GM23338 (cell line): ENCODE measurements at regions not wholly inside any gene's neighbourhood (a gene's known extent, or its start where the extent isn't known, plus 50 kb on each side); places are given as distances from the start of the nearest gene placed in this dataset.

ENCODE experiments used
- ATAC-seq: fragments of 200-7000 bp; cut with Tn5 transposase; 3 replicates; pipeline ENCODE4 v1.9.1; 2020
- DNase-seq: peaks from one replicate; pipeline ENCODE4 v3.0.0-alpha.2; 2015; ENCODE audit warnings: low spot score
- H2AFZ ChIP-seq: fragments of 200-600 bp; sonication (generic); 2 replicates; pipeline ENCODE4 v1.8.0; 2016; ENCODE audit warnings: antibody characterized with exemption, mild to moderate bottlenecking, moderate library complexity
- H3F3A ChIP-seq: fragments of 200-600 bp; sonication (generic); replicated peaks from 2 replicates; pipeline ENCODE4 v1.8.0; 2017; ENCODE audit warnings: antibody characterized with exemption, mixed run types, low read depth
- H3K27ac ChIP-seq: fragments of 200-600 bp; sonication (generic); 2 replicates; pipeline ENCODE4 v1.6.1; 2016; ENCODE audit warnings: low read depth
- H3K27me3 ChIP-seq: fragments of 200-600 bp; sonication (generic); 2 replicates; pipeline ENCODE4 v1.8.0; 2016; ENCODE audit warnings: mild to moderate bottlenecking, mixed run types, moderate library complexity; ENCODE audit not compliant: insufficient read depth
- H3K36me3 ChIP-seq: fragments of 200-600 bp; sonication (generic); 2 replicates; pipeline ENCODE4 v1.8.0; 2016; ENCODE audit warnings: mild to moderate bottlenecking; ENCODE audit not compliant: insufficient read depth
- H3K4me1 ChIP-seq: fragments of 200-600 bp; sonication (generic); 2 replicates; pipeline ENCODE4 v1.8.0; 2016; ENCODE audit warnings: mild to moderate bottlenecking, moderate library complexity; ENCODE audit not compliant: insufficient read depth
- H3K4me2 ChIP-seq: fragments of 200-600 bp; sonication (generic); 2 replicates; pipeline ENCODE4 v1.7.1; 2017; ENCODE audit warnings: mixed run types
- H3K4me3 ChIP-seq: fragments of 200-600 bp; sonication (generic); 2 replicates; pipeline ENCODE4 v1.6.1; 2016; ENCODE audit warnings: mixed run types
- H3K79me2 ChIP-seq: fragments of 200-600 bp; sonication (generic); replicated peaks from 2 replicates; pipeline ENCODE4 v1.8.0; 2017; ENCODE audit warnings: mild to moderate bottlenecking; ENCODE audit not compliant: insufficient read depth
- H3K9me2 ChIP-seq: fragments of 200-600 bp; sonication (generic); 2 replicates; pipeline ENCODE4 v1.8.0; 2017; ENCODE audit not compliant: insufficient read depth
- H4K20me1 ChIP-seq: fragments of 200-600 bp; sonication (generic); replicated peaks from 2 replicates; pipeline ENCODE4 v1.8.0; 2017; ENCODE audit warnings: mild to moderate bottlenecking; ENCODE audit not compliant: insufficient read depth
- H3K27ac Mint-ChIP-seq: 2 replicates; pipeline ENCODE4 v1.8.0; 2020; ENCODE audit warnings: inconsistent platforms, mild to moderate bottlenecking, moderate library complexity, mixed read lengths
- H3K27me3 Mint-ChIP-seq: 3 replicates; pipeline ENCODE4 v1.8.0; 2022; ENCODE audit warnings: low read depth, mild to moderate bottlenecking, moderate library complexity, mixed read lengths, inconsistent platforms; ENCODE audit not compliant: insufficient read depth, poor library complexity
- H3K36me3 Mint-ChIP-seq: 3 replicates; pipeline ENCODE4 v1.8.0; 2021; ENCODE audit warnings: low read depth, mild to moderate bottlenecking, inconsistent platforms, moderate library complexity, mixed read lengths
- H3K4me1 Mint-ChIP-seq: 3 replicates; pipeline ENCODE4 v1.8.0; 2020; ENCODE audit warnings: mild to moderate bottlenecking, inconsistent platforms, mixed read lengths
- H3K4me3 Mint-ChIP-seq: 3 replicates; pipeline ENCODE4 v1.8.0; 2021; ENCODE audit warnings: moderate library complexity, mild to moderate bottlenecking, inconsistent platforms, mixed read lengths
- H3K9me3 Mint-ChIP-seq: 3 replicates; pipeline ENCODE4 v1.8.0; 2020; ENCODE audit warnings: moderate library complexity, mild to moderate bottlenecking, inconsistent platforms, mixed read lengths
- CREB1 ChIP-seq: fragments of 250-450 bp; sonication (Bioruptor Pico); IDR thresholded peaks from 2 replicates; pipeline ENCODE4 v1.5.0; 2020; ENCODE audit warnings: low read depth, mild to moderate bottlenecking, moderate library complexity
- CTCF ChIP-seq, 2 experiments: fragments of 200-600 bp in 1 of 2; sonication (generic) in 1 of 2; conservative IDR thresholded peaks; 2 replicates each; pipeline versions ENCODE4 v1.5.1 to v1.6.1; 2016 to 2017; ENCODE audit warnings: antibody characterized with exemption in 2 of 2, low read depth in 2 of 2, mild to moderate bottlenecking in 2 of 2, moderate library complexity in 1 of 2
- ETS1 ChIP-seq: IDR thresholded peaks from 2 replicates; pipeline ENCODE4 v1.6.1; 2016; ENCODE audit warnings: antibody characterized with exemption
- EZH2 ChIP-seq: fragments of 200-600 bp; sonication (generic); IDR thresholded peaks from one replicate; pipeline ENCODE4 v1.8.0; 2017; ENCODE audit warnings: antibody characterized with exemption, mild to moderate bottlenecking, low read depth; ENCODE audit not compliant: unreplicated experiment
- EZH2phosphoT487 ChIP-seq: fragments of 200-600 bp; sonication (generic); IDR thresholded peaks from one replicate; pipeline ENCODE4 v1.8.1; 2018; ENCODE audit warnings: antibody characterized with exemption; ENCODE audit not compliant: unreplicated experiment
- JUNB ChIP-seq: IDR thresholded peaks from one replicate; pipeline ENCODE4 v1.6.1; 2016; ENCODE audit warnings: antibody characterized with exemption; ENCODE audit not compliant: unreplicated experiment
- POLR2AphosphoS5 ChIP-seq: IDR thresholded peaks from 2 replicates; pipeline ENCODE4 v1.6.1; 2016; ENCODE audit warnings: antibody characterized with exemption, low read depth
- REST ChIP-seq: IDR thresholded peaks from one replicate; pipeline ENCODE4 v1.6.1; 2018; ENCODE audit warnings: antibody characterized with exemption; ENCODE audit not compliant: unreplicated experiment
- STAT1 ChIP-seq: IDR thresholded peaks from one replicate; pipeline ENCODE4 v1.6.1; 2016; ENCODE audit warnings: antibody characterized with exemption; ENCODE audit not compliant: unreplicated experiment
- ZNF114 ChIP-seq: fragments of 250-450 bp; sonication (Bioruptor Pico); IDR thresholded peaks from 2 replicates; pipeline ENCODE4 v1.5.0; 2020; ENCODE audit warnings: mild to moderate bottlenecking, moderate library complexity
- ZNF331 ChIP-seq: fragments of 250-450 bp; sonication (Bioruptor Pico); IDR thresholded peaks from 2 replicates; pipeline ENCODE4 v1.5.0; 2020; ENCODE audit warnings: low read depth, mild to moderate bottlenecking, moderate library complexity
- ZNF462 ChIP-seq: fragments of 250-450 bp; sonication (Bioruptor Pico); IDR thresholded peaks from 2 replicates; pipeline ENCODE4 v1.5.0; 2020; ENCODE audit warnings: mild to moderate bottlenecking, moderate library complexity

GRCh38 chr7:136392856-136393255, 415.7 kb upstream of the MTPN start (continued):
- TF ChIP-seq ETS1 = no peak
- TF ChIP-seq ZNF114 (CRISPR knock-in tag) = no peak
- no peak for TF ChIP-seq CREB1 (CRISPR knock-in tag)
- no peak for TF ChIP-seq JUNB
- no peak for TF ChIP-seq EZH2
- no peak for TF ChIP-seq ZNF331 (CRISPR knock-in tag)
- TF ChIP-seq EZH2phosphoT487 = no peak
- no peak for TF ChIP-seq POLR2AphosphoS5

GRCh38 chr7:136391371-136391770, 414.2 kb upstream of the MTPN start:
- Mint-ChIP-seq H3K27ac (no peak overlapping the region), H3K4me3 (no peak overlapping the region), H3K9me3 (no peaks in the 10 kb centered on the region), H3K27me3 (peaks cover 2% of the 10 kb centered on the region), H3K4me1 (peaks cover 5% of the 10 kb centered on the region; the same call in 1 of the 3 replicates), H3K36me3 (no peaks in the 10 kb centered on the region)
- Histone ChIP-seq H3K36me3 (no peaks in the 10 kb centered on the region), H3K9me2 (no peaks in the 10 kb centered on the region), H3K79me2 (no peaks in the 10 kb centered on the region), H3K27ac (no peak overlapping the region), H3K4me2 (no peak overlapping the region), H3K27me3 (no peaks in the 10 kb centered on the region), H3K4me3 (no peak overlapping the region), H4K20me1 (no peaks in the 10 kb centered on the region), H3K4me1 (no peaks in the 10 kb centered on the region), H2AFZ (no peak overlapping the region), H3F3A (no peaks in the 10 kb centered on the region)
- ATAC-seq (no peak), DNase-seq (no peak)
- TF ChIP-seq REST (no peak), CTCF (conservative IDR thresholded peaks at IDR 0.05; ENCODE audit: low read depth in 2 of 2) (no peak), ZNF331 (CRISPR knock-in tag) (no peak), ZNF462 (no peak), CREB1 (CRISPR knock-in tag) (no peak), POLR2AphosphoS5 (no peak), EZH2 (no peak), STAT1 (no peak), JUNB (no peak)
